ENCODE measurements at regions not wholly inside any gene's neighbourhood (a gene's known extent, or its start where the extent isn't known, plus 50 kb on each side); places are given as distances from the start of the nearest gene placed in this dataset.

DNA sequence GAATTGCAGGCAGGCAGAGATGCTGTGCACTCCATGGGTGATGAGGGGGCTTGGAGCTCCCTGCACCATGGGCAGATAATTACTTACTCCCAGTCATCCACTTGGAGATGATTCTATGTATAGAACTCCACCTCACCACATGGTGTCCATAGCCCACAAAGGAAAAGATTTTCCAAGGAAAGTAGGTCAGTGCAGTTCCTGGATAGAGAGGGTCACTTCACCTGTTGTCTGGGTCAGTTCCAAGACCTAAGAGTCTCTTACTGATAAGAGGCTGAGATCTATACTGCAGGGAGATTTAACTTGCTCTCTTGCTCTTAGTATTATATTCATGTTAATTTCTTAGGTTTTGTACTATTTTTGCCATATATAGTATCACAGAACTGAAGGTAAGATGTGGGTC lies 113.9 kb upstream of the BRINP1 start:
- TF ChIP-seq, protein P1, sequence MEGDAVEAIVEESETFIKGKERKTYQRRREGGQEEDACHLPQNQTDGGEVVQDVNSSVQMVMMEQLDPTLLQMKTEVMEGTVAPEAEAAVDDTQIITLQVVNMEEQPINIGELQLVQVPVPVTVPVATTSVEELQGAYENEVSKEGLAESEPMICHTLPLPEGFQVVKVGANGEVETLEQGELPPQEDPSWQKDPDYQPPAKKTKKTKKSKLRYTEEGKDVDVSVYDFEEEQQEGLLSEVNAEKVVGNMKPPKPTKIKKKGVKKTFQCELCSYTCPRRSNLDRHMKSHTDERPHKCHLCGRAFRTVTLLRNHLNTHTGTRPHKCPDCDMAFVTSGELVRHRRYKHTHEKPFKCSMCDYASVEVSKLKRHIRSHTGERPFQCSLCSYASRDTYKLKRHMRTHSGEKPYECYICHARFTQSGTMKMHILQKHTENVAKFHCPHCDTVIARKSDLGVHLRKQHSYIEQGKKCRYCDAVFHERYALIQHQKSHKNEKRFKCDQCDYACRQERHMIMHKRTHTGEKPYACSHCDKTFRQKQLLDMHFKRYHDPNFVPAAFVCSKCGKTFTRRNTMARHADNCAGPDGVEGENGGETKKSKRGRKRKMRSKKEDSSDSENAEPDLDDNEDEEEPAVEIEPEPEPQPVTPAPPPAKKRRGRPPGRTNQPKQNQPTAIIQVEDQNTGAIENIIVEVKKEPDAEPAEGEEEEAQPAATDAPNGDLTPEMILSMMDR (IDR thresholded peaks at IDR 0.05), result no peak
- TF ChIP-seq, protein P2, sequence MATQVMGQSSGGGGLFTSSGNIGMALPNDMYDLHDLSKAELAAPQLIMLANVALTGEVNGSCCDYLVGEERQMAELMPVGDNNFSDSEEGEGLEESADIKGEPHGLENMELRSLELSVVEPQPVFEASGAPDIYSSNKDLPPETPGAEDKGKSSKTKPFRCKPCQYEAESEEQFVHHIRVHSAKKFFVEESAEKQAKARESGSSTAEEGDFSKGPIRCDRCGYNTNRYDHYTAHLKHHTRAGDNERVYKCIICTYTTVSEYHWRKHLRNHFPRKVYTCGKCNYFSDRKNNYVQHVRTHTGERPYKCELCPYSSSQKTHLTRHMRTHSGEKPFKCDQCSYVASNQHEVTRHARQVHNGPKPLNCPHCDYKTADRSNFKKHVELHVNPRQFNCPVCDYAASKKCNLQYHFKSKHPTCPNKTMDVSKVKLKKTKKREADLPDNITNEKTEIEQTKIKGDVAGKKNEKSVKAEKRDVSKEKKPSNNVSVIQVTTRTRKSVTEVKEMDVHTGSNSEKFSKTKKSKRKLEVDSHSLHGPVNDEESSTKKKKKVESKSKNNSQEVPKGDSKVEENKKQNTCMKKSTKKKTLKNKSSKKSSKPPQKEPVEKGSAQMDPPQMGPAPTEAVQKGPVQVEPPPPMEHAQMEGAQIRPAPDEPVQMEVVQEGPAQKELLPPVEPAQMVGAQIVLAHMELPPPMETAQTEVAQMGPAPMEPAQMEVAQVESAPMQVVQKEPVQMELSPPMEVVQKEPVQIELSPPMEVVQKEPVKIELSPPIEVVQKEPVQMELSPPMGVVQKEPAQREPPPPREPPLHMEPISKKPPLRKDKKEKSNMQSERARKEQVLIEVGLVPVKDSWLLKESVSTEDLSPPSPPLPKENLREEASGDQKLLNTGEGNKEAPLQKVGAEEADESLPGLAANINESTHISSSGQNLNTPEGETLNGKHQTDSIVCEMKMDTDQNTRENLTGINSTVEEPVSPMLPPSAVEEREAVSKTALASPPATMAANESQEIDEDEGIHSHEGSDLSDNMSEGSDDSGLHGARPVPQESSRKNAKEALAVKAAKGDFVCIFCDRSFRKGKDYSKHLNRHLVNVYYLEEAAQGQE (IDR thresholded peaks at IDR 0.05; ENCODE audit: insufficient read depth in 1 of 2, low read depth in 2 of 2, low read length in 1 of 2), result no peak
- no peak for TF ChIP-seq POLR2AphosphoS5 (IDR thresholded peaks at IDR 0.05; ENCODE audit: low read depth, low read length)
